HEK293T (cell line): ENCODE measurements at regions not wholly inside any gene's neighbourhood (a gene's known extent, or its start where the extent isn't known, plus 50 kb on each side); places are given as distances from the start of the nearest gene placed in this dataset.

ENCODE experiments used
- CTCF ChIA-PET: fragments of 350-600 bp; formaldehyde crosslinking; extraction: SDS; loops from one replicate; lab custom pipeline; 2021; ENCODE audit warnings: antibody characterized with exemption, inconsistent platforms; lab: Yijun Ruan, JAX
- POLR2A ChIA-PET: fragments of 350-600 bp; formaldehyde crosslinking; extraction: SDS; loops from one replicate; lab custom pipeline; 2020; ENCODE audit warnings: antibody characterized with exemption, inconsistent platforms; lab: Yijun Ruan, JAX
- DNase-seq: peaks from one replicate; pipeline ENCODE4 v3.0.0; 2012; ENCODE audit warnings: mixed read lengths; ENCODE audit errors: extremely low spot score
- ARNT ChIP-seq: fragments of 450-650 bp; IDR thresholded peaks from 2 replicates; pipeline ENCODE4 v1.6.1; 2017; ENCODE audit warnings: mild to moderate bottlenecking
- BHLHE40 ChIP-seq: fragments of 450-650 bp; IDR thresholded peaks from 2 replicates; pipeline ENCODE4 v1.6.1; 2016; ENCODE audit warnings: mild to moderate bottlenecking, moderate library complexity, borderline replicate concordance
- CTBP1 ChIP-seq: fragments of 450-650 bp; IDR thresholded peaks from 2 replicates; pipeline ENCODE4 v1.6.1; 2016; ENCODE audit warnings: borderline replicate concordance
- ELF4 ChIP-seq: fragments of 450-650 bp; IDR thresholded peaks from 2 replicates; pipeline ENCODE4 v1.6.1; 2017; ENCODE audit warnings: antibody characterized with exemption
- FOXA1 ChIP-seq: fragments of 450-650 bp; IDR thresholded peaks from 2 replicates; pipeline ENCODE4 v1.6.1; 2016; ENCODE audit warnings: mild to moderate bottlenecking
- FOXK2 ChIP-seq: fragments of 450-650 bp; IDR thresholded peaks from 2 replicates; pipeline ENCODE4 v1.6.1; 2016; ENCODE audit warnings: mild to moderate bottlenecking
- FOXM1 ChIP-seq: fragments of 450-650 bp; IDR thresholded peaks from 2 replicates; pipeline ENCODE4 v1.6.1; 2017; ENCODE audit warnings: mild to moderate bottlenecking, borderline replicate concordance
- HDGF ChIP-seq: fragments of 450-650 bp; IDR thresholded peaks from 2 replicates; pipeline ENCODE4 v1.6.1; 2017; ENCODE audit warnings: antibody characterized with exemption, borderline replicate concordance
- L3MBTL2 ChIP-seq: fragments of 450-650 bp; conservative IDR thresholded peaks from 2 replicates; pipeline ENCODE4 v1.6.1; 2016; ENCODE audit warnings: mild to moderate bottlenecking
- LEF1 ChIP-seq: fragments of 450-650 bp; IDR thresholded peaks from 2 replicates; pipeline ENCODE4 v1.6.1; 2017; ENCODE audit warnings: mild to moderate bottlenecking, borderline replicate concordance
- NFRKB ChIP-seq: fragments of 450-650 bp; IDR thresholded peaks from 2 replicates; pipeline ENCODE4 v1.6.1; 2016; ENCODE audit warnings: mild to moderate bottlenecking, moderate library complexity
- SP1 ChIP-seq: fragments of 450-650 bp; IDR thresholded peaks from 2 replicates; pipeline ENCODE4 v1.6.1; 2017
- SUZ12 ChIP-seq: fragments of 450-650 bp; IDR thresholded peaks from 2 replicates; pipeline ENCODE4 v1.6.1; 2016; ENCODE audit warnings: mild to moderate bottlenecking
- TARDBP ChIP-seq: fragments of 450-650 bp; IDR thresholded peaks from 2 replicates; pipeline ENCODE4 v1.6.1; 2016
- ZNF384 ChIP-seq: fragments of 450-650 bp; IDR thresholded peaks from 2 replicates; pipeline ENCODE4 v1.6.1; 2016
- TF ChIP-seq, protein P1 (sequence below): fragments of 450-650 bp; IDR thresholded peaks from 2 replicates; pipeline ENCODE4 v1.6.1; 2016

DNA sequence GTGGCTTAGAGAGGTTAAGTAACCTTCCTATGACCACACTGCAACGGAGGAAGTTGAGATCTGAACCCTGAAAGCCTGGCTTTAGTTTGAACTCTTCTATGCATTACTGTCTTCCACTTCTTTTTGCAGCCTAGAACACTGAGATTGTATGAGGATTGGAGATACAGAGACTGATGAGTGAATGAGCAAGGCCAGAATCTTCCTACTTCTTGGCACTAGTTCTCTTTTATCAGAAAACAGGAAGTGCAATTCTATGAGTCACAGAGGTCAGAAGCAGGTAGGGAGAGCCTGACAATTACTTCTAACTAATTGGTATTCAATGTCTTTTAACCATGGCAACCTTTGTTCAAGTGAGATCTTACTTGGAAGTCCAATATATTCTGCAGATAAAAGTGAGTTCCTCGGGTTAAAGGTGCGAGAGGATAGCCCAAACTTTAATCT, 219.0 kb downstream of the SHQ1 start:
- CTCF ChIA-PET, result no interaction called here
- TF ChIP-seq CTBP1 (no peak), BHLHE40 (no peak), SUZ12 (no peak), L3MBTL2 (no peak), ARNT (no peak), TARDBP (no peak), FOXA1 (no peak), FOXM1 (no peak), ELF4 (no peak), LEF1 (no peak), HDGF (no peak), NFRKB (no peak), FOXK2 (no peak), ZNF384 (no peak), SP1 (no peak)
- TF ChIP-seq, protein P1, sequence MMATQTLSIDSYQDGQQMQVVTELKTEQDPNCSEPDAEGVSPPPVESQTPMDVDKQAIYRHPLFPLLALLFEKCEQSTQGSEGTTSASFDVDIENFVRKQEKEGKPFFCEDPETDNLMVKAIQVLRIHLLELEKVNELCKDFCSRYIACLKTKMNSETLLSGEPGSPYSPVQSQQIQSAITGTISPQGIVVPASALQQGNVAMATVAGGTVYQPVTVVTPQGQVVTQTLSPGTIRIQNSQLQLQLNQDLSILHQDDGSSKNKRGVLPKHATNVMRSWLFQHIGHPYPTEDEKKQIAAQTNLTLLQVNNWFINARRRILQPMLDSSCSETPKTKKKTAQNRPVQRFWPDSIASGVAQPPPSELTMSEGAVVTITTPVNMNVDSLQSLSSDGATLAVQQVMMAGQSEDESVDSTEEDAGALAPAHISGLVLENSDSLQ, result no peak
- no peak for DNase-seq
- POLR2A ChIA-PET, result no interaction called here

DNA sequence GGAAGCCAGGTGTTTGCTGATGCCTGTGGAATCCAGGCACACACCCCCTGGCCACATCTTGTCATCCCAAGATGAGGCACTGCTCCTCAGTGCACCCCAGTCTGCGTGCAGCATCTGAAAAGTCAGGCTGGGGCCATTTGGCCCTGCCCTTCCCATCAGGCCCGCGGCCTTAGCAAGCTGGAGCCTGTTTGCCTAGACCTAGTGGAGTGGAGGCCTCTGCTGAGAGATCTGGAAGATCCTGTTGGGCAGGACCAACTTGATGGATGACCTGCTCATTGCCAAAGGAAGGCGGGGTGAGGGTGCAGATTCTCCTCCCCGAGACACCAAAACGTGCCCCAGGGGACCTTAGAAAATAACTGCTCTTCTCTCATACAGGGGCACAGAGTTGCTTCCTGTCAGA, 220.2 kb downstream of the SHQ1 start:
- CTCF ChIA-PET, result interaction anchor here (0.6 kb wide), 1 partner anchor 22 kb away, joined by 6 read pairs; no protein-coding TSS in a partner anchor
- TF ChIP-seq BHLHE40, result no peak
- no peak for DNase-seq
- POLR2A ChIA-PET, result no interaction called here

DNA sequence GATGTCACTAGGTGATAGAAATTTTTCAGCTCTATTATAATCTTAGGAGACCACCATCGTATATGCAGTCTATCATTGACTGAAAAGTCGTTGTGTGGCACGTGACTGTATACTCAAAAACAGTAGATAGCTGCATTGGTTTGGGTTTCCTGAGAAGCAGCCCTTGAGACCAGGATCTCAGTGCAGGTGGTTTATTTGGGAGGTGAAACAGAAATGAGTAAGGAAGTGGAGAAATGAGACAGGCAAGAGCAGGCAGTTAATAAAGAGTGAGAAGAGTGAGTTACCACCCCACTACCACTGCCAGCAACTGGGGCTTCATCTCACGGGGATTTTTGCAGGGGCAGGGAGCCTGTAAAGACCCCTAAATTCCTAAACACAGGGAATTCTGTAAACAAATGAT, 221.0 kb downstream of the SHQ1 start:
- TF ChIP-seq NFRKB (no peak), SP1 (no peak), FOXM1 (no peak), HDGF (no peak), ZNF384 (no peak), BHLHE40 (no peak), ELF4 (no peak), FOXK2 (no peak), TARDBP (no peak), L3MBTL2 (no peak), SUZ12 (no peak)
- TF ChIP-seq, protein P1, result no peak
- no peak for DNase-seq
- POLR2A ChIA-PET, result no interaction called here
- CTCF ChIA-PET, result interaction anchor here (0.6 kb wide), 1 partner anchor 22 kb away, joined by 6 read pairs; no protein-coding TSS in a partner anchor

DNA sequence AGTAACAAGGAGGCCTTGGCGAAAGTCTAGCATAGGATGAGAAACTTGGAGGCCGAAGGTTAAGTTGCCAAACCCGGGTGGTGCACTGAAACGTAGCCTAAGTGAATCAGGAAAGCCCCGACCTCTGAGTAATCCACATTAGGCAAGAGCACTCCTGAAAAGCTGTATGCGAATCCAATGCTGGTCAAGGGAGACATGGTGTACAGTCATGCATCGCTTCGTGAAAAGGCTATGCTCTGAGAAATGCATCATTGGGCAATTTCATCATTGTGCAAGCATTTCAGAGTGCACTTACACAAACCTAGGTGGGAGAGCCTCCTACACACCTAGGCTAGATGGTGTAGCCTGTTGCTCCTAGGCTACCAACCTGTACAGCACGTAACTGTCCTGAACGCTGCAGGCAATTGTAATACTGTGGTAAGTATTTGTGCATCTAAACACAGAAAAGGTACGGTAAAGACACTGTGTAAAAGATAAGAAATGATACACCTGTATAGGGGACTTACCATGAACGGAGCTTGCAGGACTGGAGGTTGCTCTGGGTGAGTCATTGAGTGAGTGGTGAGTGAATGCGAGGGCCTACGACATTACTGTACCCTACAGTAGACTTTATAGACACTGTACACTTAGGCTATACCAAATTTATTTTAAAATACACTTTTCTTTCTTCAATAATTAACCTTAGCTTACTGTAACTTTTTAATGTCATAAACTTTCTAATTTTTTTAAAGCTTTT, 222.5 kb downstream of the SHQ1 start:
- CTCF ChIA-PET, result no interaction called here
- TF ChIP-seq HDGF (no peak), SUZ12 (no peak), BHLHE40 (no peak), LEF1 (no peak), TARDBP (no peak), ZNF384 (no peak), ELF4 (no peak), FOXM1 (no peak), SP1 (no peak), FOXA1 (no peak)
- TF ChIP-seq, protein P1, result no peak
- no peak for DNase-seq
- POLR2A ChIA-PET, result no interaction called here

DNA sequence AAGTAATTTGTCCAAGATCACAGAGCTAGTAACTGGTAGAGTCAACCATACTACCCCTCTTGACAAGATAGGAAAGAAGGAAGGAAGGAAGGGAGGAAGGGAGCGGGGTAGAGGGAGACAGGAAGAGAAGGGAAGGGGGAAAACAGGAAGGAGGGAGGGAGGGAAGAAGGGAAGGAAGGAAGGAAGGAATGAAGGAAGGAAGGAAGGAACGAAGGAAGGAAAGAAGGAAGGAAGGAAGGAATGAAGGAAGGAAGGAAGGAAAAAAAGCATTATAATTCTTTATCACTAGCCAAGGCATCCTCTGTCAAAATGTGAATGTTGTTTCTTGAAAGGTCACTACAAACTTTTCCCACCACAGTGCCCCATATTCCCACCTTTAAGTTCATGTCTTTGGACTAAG, 223.6 kb downstream of the SHQ1 start:
- TF ChIP-seq NFRKB (no peak), ARNT (no peak), HDGF (no peak), ZNF384 (no peak), ELF4 (no peak), FOXA1 (no peak), BHLHE40 (no peak), LEF1 (no peak), SUZ12 (no peak), FOXM1 (no peak), CTBP1 (no peak), FOXK2 (no peak), SP1 (no peak), TARDBP (no peak), L3MBTL2 (no peak)
- TF ChIP-seq, protein P1, result no peak
- ChIA-PET CTCF (no interaction called here), POLR2A (no interaction called here)
- DNase-seq, result no peak
